Retinal pigment epithelial cell (primary cell): ENCODE measurements at regions not wholly inside any gene's neighbourhood (a gene's known extent, or its start where the extent isn't known, plus 50 kb on each side); places are given as distances from the start of the nearest gene placed in this dataset.

Experiments
- DNase-seq: peaks from one replicate; pipeline ENCODE4 v3.0.0-alpha.2; 2010; ENCODE audit warnings: low read depth
- H3K4me3 ChIP-seq: 2 replicates; pipeline ENCODE4 v1.5.1; 2011; ENCODE audit warnings: mild to moderate bottlenecking, low read length, control low read depth, moderate library complexity
- CTCF ChIP-seq: conservative IDR thresholded peaks from 2 replicates; pipeline ENCODE4 v1.5.1; 2011; ENCODE audit warnings: low read depth, low read length, control low read depth, inconsistent platforms

GRCh38 chr6:153898360-153899059 lies 140.5 kb upstream of the OPRM1 start:
- H3K4me3 ChIP-seq = no peak overlapping the region
- TF ChIP-seq CTCF = no peak
- no peak for DNase-seq

- H3K4me3 ChIP-seq = no peak overlapping the region
- no peak for TF ChIP-seq CTCF
- DNase-seq = no peak
These were observed 156.6 kb upstream of the OPRM1 start for GRCh38 chr6:153882411-153882810.

- no peak overlapping the region for H3K4me3 ChIP-seq
- TF ChIP-seq CTCF = no peak
- DNase-seq = no peak
These were observed 165.5 kb upstream of the OPRM1 start for GRCh38 chr6:153873541-153873940.

GRCh38 chr6:153872946-153873345 lies 166.1 kb upstream of the OPRM1 start:
- no peak for TF ChIP-seq CTCF
- no peak overlapping the region for H3K4me3 ChIP-seq
- DNase-seq = peak; percentile 91

- no peak for TF ChIP-seq CTCF
- no peak for DNase-seq
- no peak overlapping the region for H3K4me3 ChIP-seq
These were observed 176.1 kb upstream of the OPRM1 start for GRCh38 chr6:153862927-153863326.

GRCh38 chr6:153862139-153862538 lies 176.9 kb upstream of the OPRM1 start:
- no peak for DNase-seq
- no peak for TF ChIP-seq CTCF
- H3K4me3 ChIP-seq = no peak overlapping the region

GRCh38 chr6:153858529-153858928 lies 180.5 kb upstream of the OPRM1 start:
- DNase-seq = no peak
- H3K4me3 ChIP-seq = no peak overlapping the region
- no peak for TF ChIP-seq CTCF
